Stomach (tissue), 8 donors: ENCODE measurements at regions not wholly inside any gene's neighbourhood (a gene's known extent, or its start where the extent isn't known, plus 50 kb on each side); places are given as distances from the start of the nearest gene placed in this dataset.

Source experiments
- DNase-seq, 2 donors: peaks; one replicate each; pipeline versions ENCODE4 v3.0.0 to v3.0.0-alpha.2; 2013 to 2019
- H3K27ac ChIP-seq, 5 donors: fragments of 200-600 bp in 4 of 5; sonication (generic) in 4 of 5; one replicate each; pipeline ENCODE4 v1.5.1; 2013 to 2019; ENCODE audit warnings: mild to moderate bottlenecking in 1 of 5, moderate library complexity in 1 of 5
- H3K27me3 ChIP-seq, 3 donors: fragments of 200-600 bp; sonication (generic); one replicate each; pipeline ENCODE4 v1.5.1; 2017 to 2019; ENCODE audit warnings: mixed run types in 1 of 3
- H3K36me3 ChIP-seq, 4 donors: fragments of 200-600 bp; sonication (generic); 1 replicate in 3 of 4; 2 replicates in 1 of 4; pipeline ENCODE4 v1.5.1; 2016 to 2019
- H3K4me1 ChIP-seq, 4 donors: fragments of 200-600 bp; sonication (generic); one replicate each; pipeline ENCODE4 v1.5.1; 2016 to 2019
- H3K4me3 ChIP-seq, 4 donors: fragments of 200-600 bp; sonication (generic) in 3 of 4; one replicate each; pipeline ENCODE4 v1.5.1; 2016 to 2019; ENCODE audit warnings: mild to moderate bottlenecking in 1 of 4
- H3K9me3 ChIP-seq, 4 donors: fragments of 200-600 bp; sonication (generic); one replicate each; pipeline ENCODE4 v1.5.1; 2016 to 2019
- CTCF ChIP-seq, 7 experiments: fragments of 450-650 bp in 4 of 7; fragments of 200-600 bp in 3 of 7; sonication (generic) in 3 of 7; IDR thresholded peaks; one replicate each; pipeline ENCODE4 v1.5.1; 2016 to 2019; ENCODE audit warnings: antibody characterized with exemption in 7 of 7, control low read depth in 2 of 7, mild to moderate bottlenecking in 1 of 7
- EP300 ChIP-seq: sonication (generic); formaldehyde crosslinking; IDR thresholded peaks from one replicate; pipeline ENCODE4 v1.6.1; 2017; ENCODE audit warnings: antibody characterized with exemption
- POLR2A ChIP-seq, 4 donors: fragments of 450-650 bp; IDR thresholded peaks; one replicate each; pipeline ENCODE4 v1.6.1; 2016; ENCODE audit warnings: antibody characterized with exemption in 4 of 4, control low read depth in 2 of 4, mild to moderate bottlenecking in 1 of 4, moderate library complexity in 1 of 4
- POLR2AphosphoS5 ChIP-seq, 3 donors: sonication (generic); formaldehyde crosslinking; IDR thresholded peaks; one replicate each; pipeline ENCODE4 v1.6.1; 2016; ENCODE audit warnings: antibody characterized with exemption in 3 of 3
- WGBS, 5 donors: extraction: QIAGEN DNeasy Blood & Tissue Kit in 3 of 5; methylation state at CpG; one replicate each; pipeline versions ENCODE4 v1.1.5 to v1.1.7; 2013 to 2018; 5-methylcytosine and 5-hydroxymethylcytosine counted together
- intact Hi-C: fragments of 100-400 bp; cut with DNase I; formaldehyde crosslinking; loops from one replicate; pipeline ENCODE4 v1.15.1; 2023; ENCODE audit warnings: low total_unique reads
- donor health status: healthy with polysubstance abuse.
- donor health status: Bipolar disorder and iron deficiency.
- donor health status: healthy.

- H3K36me3 ChIP-seq, result no peaks in the 10 kb centered on the region
- H3K9me3 ChIP-seq, result no peaks in the 10 kb centered on the region
- no peaks in the 10 kb centered on the region for H3K27me3 ChIP-seq
- H3K4me1 ChIP-seq, result no peaks in the 10 kb centered on the region
- intact Hi-C loops, result no loop called here
- H3K27ac ChIP-seq, result no peak overlapping the region
- no peak overlapping the region for H3K4me3 ChIP-seq
- 63 to 82% (median 76%) methylated on average over 3 of the region's 3 CpGs for WGBS, 5 donors
- DNase-seq, result no peak
- no peak for TF ChIP-seq POLR2A (IDR thresholded peaks at IDR 0.05)
- no peak for TF ChIP-seq EP300
- no peak for TF ChIP-seq POLR2AphosphoS5 (IDR thresholded peaks at IDR 0.05)
- no peak for TF ChIP-seq CTCF (IDR thresholded peaks at IDR 0.05)
These were observed 2412.4 kb downstream of the PCDH9 start for GRCh38 chr13:64817691-64818090.

- peaks cover 0 to 16% (median 0%) of the 10 kb centered on the region in 4 donors for H3K9me3 ChIP-seq
- no peak overlapping the region for H3K27ac ChIP-seq
- no peaks in the 10 kb centered on the region for H3K36me3 ChIP-seq
- intact Hi-C loops, result no loop called here
- no peak overlapping the region for H3K4me3 ChIP-seq
- H3K27me3 ChIP-seq, result no peaks in the 10 kb centered on the region
- 76 to 88% (median 83%) methylated on average over 3 of the region's 3 CpGs for WGBS, 5 donors
- no peak for DNase-seq
- no peak for TF ChIP-seq EP300
- TF ChIP-seq CTCF (IDR thresholded peaks at IDR 0.05), result no peak
- no peak for TF ChIP-seq POLR2A (IDR thresholded peaks at IDR 0.05)
- TF ChIP-seq POLR2AphosphoS5 (IDR thresholded peaks at IDR 0.05), result no peak
- no peaks in the 10 kb centered on the region for H3K4me1 ChIP-seq
These were observed 2419.4 kb downstream of the PCDH9 start for GRCh38 chr13:64810750-64811149.

- no peak for DNase-seq
- intact Hi-C loops, result no loop called here
- Histone ChIP-seq H3K9me3 (peaks cover 0 to 16% (median 0%) of the 10 kb centered on the region in 4 donors), H3K36me3 (no peaks in the 10 kb centered on the region), H3K4me3 (no peak overlapping the region), H3K27me3 (no peaks in the 10 kb centered on the region), H3K27ac (no peak overlapping the region), H3K4me1 (no peaks in the 10 kb centered on the region)
- WGBS, 5 donors, result 82 to 91% (median 85%) methylated on average over 4 of the region's 4 CpGs
- TF ChIP-seq POLR2AphosphoS5 (IDR thresholded peaks at IDR 0.05) (no peak), EP300 (no peak), CTCF (IDR thresholded peaks at IDR 0.05) (no peak), POLR2A (IDR thresholded peaks at IDR 0.05) (no peak)
These were observed 2421.4 kb downstream of the PCDH9 start for GRCh38 chr13:64808704-64809103.

GRCh38 chr13:64801768-64802167 lies 2428.4 kb downstream of the PCDH9 start:
- Histone ChIP-seq H3K4me1 (no peaks in the 10 kb centered on the region), H3K36me3 (no peaks in the 10 kb centered on the region), H3K4me3 (no peak overlapping the region), H3K27me3 (no peaks in the 10 kb centered on the region), H3K27ac (no peak overlapping the region), H3K9me3 (no peaks in the 10 kb centered on the region)
- intact Hi-C loops, result no loop called here
- 41 to 62% (median 61%) methylated on average over 4 of the region's 4 CpGs for WGBS, 5 donors
- TF ChIP-seq CTCF (IDR thresholded peaks at IDR 0.05) (no peak), POLR2A (IDR thresholded peaks at IDR 0.05) (no peak), EP300 (no peak), POLR2AphosphoS5 (IDR thresholded peaks at IDR 0.05) (no peak)
- no peak for DNase-seq
